GM19240 (cell line): ENCODE measurements at regions not wholly inside any gene's neighbourhood (a gene's known extent, or its start where the extent isn't known, plus 50 kb on each side); places are given as distances from the start of the nearest gene placed in this dataset.
"Not testable (repeated sequence)": the region's sequence is repeated elsewhere in the genome, so short reads cannot be mapped to it uniquely, and the experiment has no call there.

Source experiments
- DNase-seq: peaks from one replicate; pipeline ENCODE4 v3.0.0; 2011; ENCODE audit warnings: low spot score; ENCODE audit not compliant: insufficient read length

- DNase-seq: no peak
Measured at GRCh38 chr21:28018741-28019669, 973.7 kb downstream of the LTN1 start.

DNA sequence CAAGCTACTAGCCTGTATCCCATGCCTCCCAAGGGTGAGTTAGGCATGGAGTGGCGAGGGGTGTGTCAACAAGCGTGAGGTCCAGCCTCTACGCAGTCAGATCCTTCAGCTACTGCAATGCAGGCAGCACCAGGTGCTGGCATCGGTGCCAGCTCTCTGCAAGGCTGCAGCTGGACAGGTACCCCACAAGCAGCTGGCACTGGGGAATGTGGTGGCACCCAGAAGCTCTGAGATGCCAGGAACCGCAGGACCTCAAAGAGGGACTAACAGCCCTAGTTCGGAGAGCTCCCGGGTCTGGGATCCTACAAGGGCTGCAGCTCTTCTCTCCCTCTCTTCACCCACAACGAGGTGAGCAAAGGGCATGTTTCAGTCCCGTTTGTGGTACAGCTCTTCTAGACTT, 974.5 kb downstream of the LTN1 start:
- DNase-seq: no peak

- no peak for DNase-seq
Measured at GRCh38 chr21:28016571-28016970, 976.1 kb downstream of the LTN1 start.

DNA sequence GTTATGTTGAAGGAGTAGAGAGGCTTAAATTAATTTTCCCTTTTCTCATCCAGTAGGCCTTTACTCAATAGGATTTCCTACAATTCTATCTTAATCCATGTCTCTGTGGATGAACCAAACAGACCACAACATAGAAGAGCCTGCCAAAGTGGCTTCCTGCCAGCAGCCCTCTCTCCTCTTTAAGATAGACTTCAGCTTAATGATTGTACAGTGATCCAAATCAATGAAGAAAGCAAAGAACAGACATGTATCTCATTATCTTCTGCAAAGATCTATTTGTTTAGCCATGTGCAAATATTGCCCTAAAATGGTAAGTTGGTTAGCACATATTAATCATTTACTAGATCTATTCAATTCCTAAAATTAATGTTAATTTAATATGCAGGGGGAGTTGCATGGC, 979.6 kb downstream of the LTN1 start:
- DNase-seq: not testable (repeated sequence)

- not testable (repeated sequence) for DNase-seq
Measured at GRCh38 chr21:28011970-28012369, 980.7 kb downstream of the LTN1 start.

- DNase-seq: not testable (repeated sequence)
Measured at GRCh38 chr21:28008245-28008644, 984.4 kb downstream of the LTN1 start.

DNA sequence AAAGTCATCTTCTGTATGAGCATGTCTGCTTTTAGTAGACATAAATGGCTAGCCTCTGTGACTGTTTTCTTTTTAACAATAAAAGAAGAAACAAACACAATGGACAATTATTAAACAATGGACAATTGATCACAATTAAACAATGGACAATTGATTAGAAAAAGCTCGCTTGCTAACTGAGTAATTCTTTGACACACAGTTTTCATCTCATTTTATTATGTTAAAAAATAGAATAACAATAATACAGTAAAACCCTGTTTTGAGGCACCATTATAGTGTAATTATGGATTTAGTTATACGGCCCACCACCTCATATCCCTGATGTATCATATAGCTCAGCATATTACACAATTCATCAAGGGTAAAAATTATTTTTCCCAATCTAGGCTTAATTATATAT, 989.0 kb downstream of the LTN1 start:
- DNase-seq: not testable (repeated sequence)

DNA sequence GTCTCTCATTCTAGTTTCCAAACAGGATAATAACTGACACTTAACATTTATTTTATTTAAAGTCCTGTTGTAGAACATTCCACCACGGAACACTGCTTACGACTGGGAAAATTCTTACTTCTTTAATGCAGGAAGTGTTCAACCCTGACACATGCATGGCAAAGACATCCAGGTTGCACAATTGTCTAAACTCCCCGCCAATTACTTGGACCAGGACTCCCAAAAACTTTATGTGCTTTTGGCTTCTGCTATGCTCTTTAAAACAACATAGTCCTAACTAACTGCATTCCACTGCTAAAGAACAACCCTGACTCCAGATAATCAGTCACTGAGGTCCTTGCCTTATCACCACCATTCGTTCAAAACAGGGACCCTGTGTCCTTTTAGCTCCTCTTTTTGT, 995.8 kb downstream of the LTN1 start:
- DNase-seq: not testable (repeated sequence)

DNA sequence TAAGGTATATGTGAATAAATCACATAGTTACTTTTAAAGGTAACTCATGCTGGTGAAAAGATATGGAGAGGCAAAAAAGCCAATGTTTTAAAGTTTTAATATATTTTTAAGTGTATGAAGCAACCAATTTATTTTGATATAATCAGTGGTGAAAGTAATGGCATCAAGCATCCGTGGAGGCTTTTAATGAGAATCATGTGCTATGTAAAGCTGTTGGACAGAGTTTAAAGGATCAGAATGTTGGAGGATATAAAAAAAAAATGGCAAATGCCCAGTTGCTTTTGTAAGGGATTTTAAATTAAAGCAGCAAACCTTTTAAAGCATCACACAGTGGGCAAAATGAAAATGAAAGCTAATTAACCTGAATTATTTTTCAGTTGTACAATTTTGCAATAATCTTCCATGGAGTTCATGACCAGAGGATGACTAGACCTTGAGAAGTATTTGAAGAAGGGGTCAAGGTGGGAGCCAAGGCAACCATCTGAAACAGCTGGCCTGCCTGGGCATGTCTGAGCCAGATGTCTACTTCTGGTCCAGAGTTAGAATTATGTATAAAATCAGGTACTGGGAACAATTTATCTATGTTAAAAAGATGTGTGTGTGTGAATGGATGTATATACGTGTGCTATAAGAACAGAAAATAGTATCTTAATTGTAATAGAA, 1007.9 kb downstream of the LTN1 start:
- not testable (repeated sequence) for DNase-seq

GRCh38 chr21:27979446-27979845, 1012.6 kb upstream of the ADAMTS5 start:
- DNase-seq: not testable (repeated sequence)

DNA sequence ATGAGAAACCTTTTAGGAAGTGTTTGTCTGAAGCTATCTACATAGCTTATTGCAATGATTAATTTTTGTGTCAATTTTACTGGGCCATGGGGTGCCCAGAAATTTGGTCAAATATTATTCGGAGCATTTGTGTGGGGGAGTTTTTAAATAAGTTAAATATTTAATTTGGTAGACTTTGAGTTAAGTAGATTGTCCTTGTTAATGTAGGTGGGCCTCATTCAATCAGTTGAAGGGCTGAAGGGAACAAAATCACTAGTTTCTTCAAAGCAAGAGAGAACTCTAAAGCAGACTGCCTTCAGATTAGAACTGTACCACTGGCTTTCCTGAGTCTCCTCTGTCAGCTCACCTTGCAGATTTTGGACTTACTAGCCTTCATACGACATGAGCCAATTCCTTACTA, 1008.6 kb upstream of the ADAMTS5 start:
- no peak for DNase-seq

GRCh38 chr21:27974152-27974551, 1007.3 kb upstream of the ADAMTS5 start:
- DNase-seq: not testable (repeated sequence)

DNA sequence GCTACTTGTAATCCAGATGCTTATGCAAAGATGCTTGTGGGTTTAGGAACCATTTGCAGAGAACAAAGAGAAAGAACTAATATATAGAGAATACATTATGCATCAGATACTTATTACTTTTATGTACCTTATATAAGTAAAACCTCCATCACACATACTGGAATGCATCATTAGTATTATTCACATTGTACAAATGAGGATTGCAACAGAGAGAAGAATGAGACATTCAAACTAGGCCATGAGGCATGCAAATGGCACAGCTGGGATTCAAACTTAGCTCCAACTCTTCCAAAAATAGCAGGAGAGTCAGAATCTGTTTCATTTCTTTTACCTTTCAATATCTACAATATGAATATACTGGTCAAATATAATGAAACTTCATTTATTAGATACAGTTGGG, 1001.4 kb upstream of the ADAMTS5 start:
- not testable (repeated sequence) for DNase-seq

DNA sequence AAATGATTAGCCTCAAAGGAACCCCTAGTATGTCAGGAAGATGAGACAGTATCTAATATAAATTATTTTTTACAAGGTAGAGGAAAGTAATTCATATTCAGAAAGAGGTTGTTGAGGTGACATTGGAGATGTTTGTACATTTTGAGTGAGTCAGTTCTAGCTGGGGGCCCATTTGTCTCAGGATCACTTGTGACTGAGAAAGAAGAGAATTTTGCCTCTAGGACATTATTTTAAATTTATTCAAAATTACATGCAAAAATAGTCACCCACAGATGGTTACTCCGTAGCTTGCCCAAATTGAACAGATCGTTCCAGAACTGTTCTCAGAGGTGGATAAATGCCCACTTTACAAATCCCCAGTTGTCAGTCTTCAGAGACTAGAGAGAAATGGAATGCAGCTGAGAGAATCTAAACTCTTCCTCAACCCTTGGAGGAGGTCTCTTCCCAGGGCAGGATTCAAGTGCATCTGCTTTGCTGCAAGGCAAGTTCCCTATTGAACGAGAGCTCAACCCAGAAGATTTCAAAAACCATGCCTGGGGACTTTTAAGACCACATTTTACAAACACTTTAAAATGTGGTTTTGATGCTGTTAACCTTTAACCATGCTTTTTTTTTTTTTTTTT, 987.8 kb upstream of the ADAMTS5 start:
- DNase-seq: no peak

GRCh38 chr21:27953340-27954045, 986.6 kb upstream of the ADAMTS5 start:
- DNase-seq: no peak

- DNase-seq: not testable (repeated sequence)
Measured at GRCh38 chr21:27949093-27949492, 982.2 kb upstream of the ADAMTS5 start.

GRCh38 chr21:27930108-27930767, 963.4 kb upstream of the ADAMTS5 start:
- DNase-seq: not testable (repeated sequence)

DNA sequence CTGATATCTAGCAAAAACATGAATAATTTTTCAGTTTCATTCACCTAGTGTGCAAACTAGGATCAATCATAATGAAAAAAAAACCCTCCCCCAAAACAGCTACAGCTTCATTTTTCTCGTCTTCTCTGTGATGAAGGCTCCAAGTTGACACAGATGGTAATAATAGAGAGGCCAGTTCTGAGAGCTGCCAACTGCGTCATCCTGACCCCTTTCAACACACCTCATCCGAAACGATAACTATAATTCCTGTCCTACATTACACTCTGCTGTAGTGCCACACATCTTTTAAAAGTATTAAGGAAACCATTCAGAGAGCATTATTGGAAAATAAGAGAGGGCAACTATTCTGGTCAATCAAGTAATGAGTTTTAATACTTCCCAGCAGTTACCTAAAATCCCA, 962.3 kb upstream of the ADAMTS5 start:
- DNase-seq: not testable (repeated sequence)

DNA sequence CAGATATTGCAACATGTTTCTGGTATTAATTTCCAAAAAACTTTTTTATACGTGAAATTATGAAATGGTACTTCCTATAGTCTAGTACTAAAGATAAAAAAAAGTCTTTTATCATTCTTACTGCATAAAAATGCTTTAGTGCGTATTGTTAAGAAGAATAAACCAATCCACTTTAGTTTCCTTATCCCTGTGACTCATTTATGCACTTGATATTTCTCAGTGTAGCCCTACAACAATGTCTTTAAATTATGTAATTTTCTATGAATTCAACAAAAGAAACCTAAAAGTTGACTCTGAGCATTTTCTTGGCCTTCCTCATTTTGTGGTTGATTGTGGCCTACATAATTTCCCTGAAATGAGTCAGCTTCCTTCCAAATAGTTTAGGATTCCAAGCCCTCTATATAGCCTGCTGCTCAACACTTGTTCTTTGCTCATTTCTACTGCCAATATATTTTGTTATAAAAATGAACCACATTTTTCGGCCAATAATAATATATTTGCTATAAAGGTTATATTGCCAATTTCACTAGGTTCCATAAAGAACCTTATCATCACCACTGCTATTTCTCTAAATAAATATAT, 961.7 kb upstream of the ADAMTS5 start:
- DNase-seq: not testable (repeated sequence)

GRCh38 chr21:27921421-27921820, 954.5 kb upstream of the ADAMTS5 start:
- DNase-seq: not testable (repeated sequence)
